ENCODE measurements at regions not wholly inside any gene's neighbourhood (a gene's known extent, or its start where the extent isn't known, plus 50 kb on each side); places are given as distances from the start of the nearest gene placed in this dataset.

DNA sequence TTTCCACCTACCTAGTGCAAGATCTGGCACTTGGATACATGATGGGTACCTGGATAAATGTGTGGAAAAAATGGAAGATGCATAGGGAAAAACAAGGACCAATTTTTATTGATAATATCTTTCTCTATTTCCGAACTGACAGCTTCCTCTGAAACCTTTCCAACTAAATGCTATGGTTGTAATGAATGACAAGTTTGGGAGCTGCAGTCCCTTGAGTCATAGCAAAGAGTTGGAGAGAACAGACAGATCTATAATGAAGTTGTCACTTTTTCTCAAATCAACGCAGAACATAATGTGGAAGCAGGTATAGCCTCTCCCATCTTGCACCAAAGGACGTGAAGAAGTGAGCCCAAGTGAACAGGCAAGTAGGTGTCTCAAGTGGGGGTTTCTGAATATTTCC, 296.5 kb upstream of the KAZN start:
- no peak for DNase-seq (ENCODE audit: low read depth in 2 of 2)

GRCh38 chr1:14303011-14303410, 295.5 kb upstream of the KAZN start:
- DNase-seq (ENCODE audit: low read depth in 2 of 2) = no peak

- no peak for DNase-seq (ENCODE audit: low read depth in 2 of 2)
These were observed 294.1 kb upstream of the KAZN start for GRCh38 chr1:14304381-14304865.

GRCh38 chr1:14308460-14308859, 290.0 kb upstream of the KAZN start:
- DNase-seq (ENCODE audit: low read depth in 2 of 2) = no peak

DNA sequence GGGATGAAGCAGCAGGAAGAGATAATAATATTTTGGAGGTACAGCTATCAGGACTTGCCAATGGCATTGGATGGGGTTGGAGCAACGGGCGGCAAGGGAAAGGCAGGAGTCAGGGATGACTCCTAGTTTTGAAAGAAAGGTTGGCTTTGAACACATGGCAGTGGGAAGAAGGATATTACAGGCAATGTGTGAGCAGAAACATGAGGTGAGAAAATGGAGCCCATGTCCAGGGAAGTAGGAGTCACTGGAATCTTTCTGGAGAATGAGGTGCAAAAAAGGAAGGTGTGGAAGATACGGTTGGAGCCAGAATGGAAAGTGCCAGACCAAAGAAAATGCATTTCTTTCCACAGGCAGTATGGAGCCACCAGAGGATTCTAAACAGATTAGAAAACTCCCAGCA, 288.5 kb upstream of the KAZN start:
- no peak for DNase-seq (ENCODE audit: low read depth in 2 of 2)

GRCh38 chr1:14310476-14310875, 288.0 kb upstream of the KAZN start:
- DNase-seq (ENCODE audit: low read depth in 2 of 2) = no peak

- no peak for DNase-seq (ENCODE audit: low read depth in 2 of 2)
These were observed 284.6 kb upstream of the KAZN start for GRCh38 chr1:14313731-14314431.

- no peak for DNase-seq (ENCODE audit: low read depth in 2 of 2)
These were observed 279.7 kb upstream of the KAZN start for GRCh38 chr1:14318830-14319229.

DNA sequence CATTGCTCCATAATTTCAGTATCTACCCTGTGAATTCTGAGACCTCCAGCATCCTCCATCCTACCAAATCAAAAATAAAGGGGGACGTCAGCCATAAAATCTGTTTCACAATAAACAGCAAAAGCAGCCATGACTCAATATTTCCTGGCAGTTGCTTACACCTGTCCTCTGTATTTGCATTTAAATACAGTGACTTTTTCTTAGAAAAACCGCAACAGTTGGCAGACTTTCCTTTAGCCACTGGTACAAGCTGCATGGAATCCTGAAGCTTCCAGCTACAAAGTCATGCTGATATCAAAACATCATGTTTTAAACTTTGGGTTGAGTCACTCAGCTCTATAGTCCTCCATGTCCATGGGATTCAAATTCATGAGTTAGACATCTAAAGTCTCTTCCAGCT, 278.0 kb upstream of the KAZN start:
- no peak for DNase-seq (ENCODE audit: low read depth in 2 of 2)

DNA sequence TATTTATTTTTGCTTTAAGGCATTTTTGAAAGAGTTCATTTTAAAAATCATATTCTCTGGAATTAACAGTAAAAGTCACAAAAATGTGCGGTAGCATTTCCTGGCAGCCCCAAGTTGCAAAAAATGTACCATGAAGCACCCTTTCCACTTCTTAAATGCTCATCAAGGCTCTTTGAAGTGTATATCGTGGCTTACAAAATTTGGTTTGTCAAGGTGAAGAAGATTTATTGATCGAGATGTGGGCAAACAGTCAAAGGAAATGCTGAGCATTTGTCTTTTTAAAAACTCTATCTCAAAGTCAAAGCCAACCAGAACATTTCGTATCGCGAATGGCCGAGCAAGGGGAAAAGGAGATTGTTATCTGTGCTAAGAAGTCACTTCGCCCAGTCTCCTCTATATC, 277.5 kb upstream of the KAZN start:
- DNase-seq (ENCODE audit: low read depth in 2 of 2) = no peak

GRCh38 chr1:14321422-14321821, 277.1 kb upstream of the KAZN start:
- DNase-seq (ENCODE audit: low read depth in 2 of 2) = no peak

- DNase-seq (ENCODE audit: low read depth in 2 of 2) = no peak
These were observed 274.8 kb upstream of the KAZN start for GRCh38 chr1:14323568-14324247.

DNA sequence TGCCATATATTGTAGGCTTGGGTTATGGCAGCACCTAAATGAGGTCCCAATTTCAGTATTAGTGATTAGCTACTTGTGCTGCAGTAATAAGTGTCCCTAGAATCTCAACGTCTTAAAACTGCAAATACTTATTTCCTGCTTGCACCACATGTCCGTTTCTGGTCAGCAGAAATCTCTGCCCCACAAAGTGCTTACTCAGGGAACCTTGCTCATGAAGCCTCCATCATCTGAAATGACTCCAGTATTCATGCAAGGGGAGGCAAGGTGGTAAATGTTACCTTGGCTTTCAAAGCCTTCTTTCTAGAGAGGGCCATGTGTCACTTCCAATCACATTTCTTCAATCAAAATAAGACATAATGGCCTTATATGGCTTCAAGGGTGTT, 274.2 kb upstream of the KAZN start:
- DNase-seq (ENCODE audit: low read depth in 2 of 2) = no peak

DNA sequence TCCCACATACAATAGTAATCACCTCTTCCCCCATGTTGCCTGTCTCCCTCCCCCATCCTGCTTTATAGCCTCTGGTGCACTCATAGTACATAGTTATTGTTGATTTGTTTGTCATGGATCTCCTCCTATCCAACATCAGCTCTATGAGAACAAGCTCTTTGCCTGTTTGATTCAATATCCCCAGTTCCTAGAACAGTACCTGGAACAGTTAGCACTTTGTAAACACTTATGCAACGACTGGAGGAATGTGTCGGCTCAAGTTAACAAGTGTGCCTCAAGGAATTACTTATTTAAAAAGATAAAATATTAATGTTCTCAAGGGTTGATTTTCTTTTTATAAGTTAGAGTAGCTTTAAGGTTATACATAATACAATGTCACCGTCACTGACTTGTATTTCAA, 271.6 kb upstream of the KAZN start:
- DNase-seq (ENCODE audit: low read depth in 2 of 2) = no peak

- no peak for DNase-seq (ENCODE audit: low read depth in 2 of 2)
These were observed 269.8 kb upstream of the KAZN start for GRCh38 chr1:14328685-14329084.

GRCh38 chr1:14332158-14332557, 266.3 kb upstream of the KAZN start:
- no peak for DNase-seq (ENCODE audit: low read depth in 2 of 2)

DNA sequence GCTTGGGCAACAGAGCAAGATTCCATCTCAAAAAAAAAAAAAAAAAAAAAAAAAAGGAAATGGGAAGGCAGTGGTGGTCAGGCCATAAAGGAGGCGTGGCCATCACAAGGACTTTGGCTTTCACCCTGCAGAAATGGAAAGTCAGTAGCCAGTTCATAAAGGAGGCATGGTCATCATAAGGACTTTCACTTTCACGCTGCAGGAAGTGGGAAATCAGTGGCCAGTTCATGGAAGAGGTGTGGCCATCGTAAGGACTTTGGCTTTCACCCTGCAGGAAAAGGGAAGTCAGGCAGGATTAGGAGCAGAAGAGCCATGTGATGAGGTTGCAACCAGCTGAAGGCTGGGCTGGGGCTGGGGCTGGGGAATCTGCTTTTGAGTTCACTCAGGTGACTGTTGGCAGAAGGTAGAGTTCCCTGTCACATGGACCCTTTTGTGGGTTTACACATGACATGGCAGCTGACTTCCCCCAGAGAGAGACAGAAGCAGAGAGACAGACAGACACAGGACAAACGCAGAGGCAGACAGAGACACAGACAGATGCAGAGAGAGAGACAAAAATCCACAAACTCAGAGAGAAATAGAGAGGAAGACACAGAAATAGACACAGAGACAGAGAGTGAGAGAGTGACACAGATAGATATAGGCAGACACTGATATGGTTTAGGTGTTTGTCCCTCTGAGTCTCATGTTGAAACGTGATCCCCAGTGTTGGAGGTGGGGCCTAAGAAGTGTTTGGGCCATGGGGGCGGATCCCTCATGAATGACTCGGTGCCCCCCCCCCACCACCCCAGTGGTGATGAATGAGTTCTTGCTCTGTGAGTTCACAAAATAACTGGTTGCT, 263.9 kb upstream of the KAZN start:
- peak; percentile 0 to 1 for DNase-seq (ENCODE audit: low read depth in 2 of 2)

- DNase-seq (ENCODE audit: low read depth in 2 of 2) = no peak
These were observed 260.0 kb upstream of the KAZN start for GRCh38 chr1:14338509-14338908.

DNA sequence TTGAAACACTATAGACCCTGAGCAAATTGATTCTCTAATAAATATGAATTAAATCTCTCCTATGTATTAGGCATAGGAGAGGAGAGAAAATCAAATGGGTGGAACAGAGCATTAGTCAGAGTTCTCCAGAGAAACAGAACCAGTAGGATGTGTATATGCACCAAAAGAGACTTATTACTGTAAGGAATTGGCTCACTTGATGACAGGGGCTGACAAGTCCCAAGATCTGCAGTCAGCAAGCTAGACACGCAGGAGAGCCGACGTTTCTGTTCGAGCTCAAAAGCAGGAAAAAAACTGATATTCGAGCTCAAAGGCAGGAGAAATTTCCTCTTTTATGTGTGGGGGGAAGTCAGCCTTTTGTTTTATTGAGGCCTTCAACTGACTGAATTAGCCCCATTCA, 259.2 kb upstream of the KAZN start:
- no peak for DNase-seq (ENCODE audit: low read depth in 2 of 2)

GRCh38 chr1:14340002-14340785, 258.3 kb upstream of the KAZN start:
- DNase-seq (ENCODE audit: low read depth in 2 of 2) = no peak

- no peak for DNase-seq (ENCODE audit: low read depth in 2 of 2)
These were observed 257.3 kb upstream of the KAZN start for GRCh38 chr1:14341147-14341546.
